ENCODE measurements at regions not wholly inside any gene's neighbourhood (a gene's known extent, or its start where the extent isn't known, plus 50 kb on each side); places are given as distances from the start of the nearest gene placed in this dataset.

GRCh38 chr4:95742872-95743271 lies 97.0 kb upstream of the PDHA2 start:
- Histone ChIP-seq H3K79me2 (ENCODE audit: insufficient read depth) (no peaks in the 10 kb centered on the region), H3K9me2 (no peaks in the 10 kb centered on the region), H3K4me3 (ENCODE audit: low read depth in 2 of 2, low read length in 1 of 2) (no peak overlapping the region), H3K9ac (no peak overlapping the region), H3K4me1 (ENCODE audit: control insufficient read depth in 1 of 2, insufficient read depth in 2 of 2, low read depth in 1 of 2, low read length in 1 of 2) (no peaks in the 10 kb centered on the region; a peak in 2 of 4 replicates), H3K27ac (ENCODE audit: low read depth in 2 of 2, low read length in 1 of 2) (no peak overlapping the region), H2AFZ (ENCODE audit: low read depth) (no peak overlapping the region), H3K27me3 (ENCODE audit: insufficient read depth) (no peaks in the 10 kb centered on the region), H4K20me1 (ENCODE audit: insufficient read depth) (no peaks in the 10 kb centered on the region), H3K9me3 (no peaks in the 10 kb centered on the region), H3F3A (replicated peaks; ENCODE audit: insufficient read depth) (no peaks in the 10 kb centered on the region), H3K4me2 (no peak overlapping the region), H3K36me3 (replicated peaks in 1 of 2; ENCODE audit: control insufficient read depth in 1 of 2, insufficient read depth in 2 of 2, low read length in 1 of 2) (no peaks in the 10 kb centered on the region)
- ChIA-PET CTCF (no interaction called here), POLR2A (no interaction called here)
- DNase-seq, result no peak
- TF ChIP-seq POLR2AphosphoS5 (IDR thresholded peaks at IDR 0.05; ENCODE audit: low read depth, low read length) (no peak), FOSL2 (IDR thresholded peaks at IDR 0.05; ENCODE audit: borderline replicate concordance, low read depth) (no peak), YY1 (IDR thresholded peaks at IDR 0.05; ENCODE audit: low read depth) (no peak), SMC3 (IDR thresholded peaks at IDR 0.05; ENCODE audit: low read depth, low read length) (no peak), PBX3 (IDR thresholded peaks at IDR 0.05) (no peak), EZH2phosphoT487 (IDR thresholded peaks at IDR 0.05; ENCODE audit: borderline replicate concordance, low read depth) (no peak), REST (IDR thresholded peaks at IDR 0.05; ENCODE audit: low read depth, low read length) (no peak), RXRA (IDR thresholded peaks at IDR 0.05; ENCODE audit: borderline replicate concordance, low read depth) (no peak), ELF1 (IDR thresholded peaks at IDR 0.05) (no peak), GATA2 (CRISPR knock-in tag; IDR thresholded peaks at IDR 0.05) (no peak), JUND (IDR thresholded peaks at IDR 0.05) (no peak), FOXM1 (IDR thresholded peaks at IDR 0.05; ENCODE audit: low read depth) (no peak), NRF1 (IDR thresholded peaks at IDR 0.05; ENCODE audit: low read depth, low read length) (no peak)

GRCh38 chr4:95742179-95742578 lies 97.7 kb upstream of the PDHA2 start:
- no peaks in the 10 kb centered on the region for H3K9me3 ChIP-seq
- no peak overlapping the region for H2AFZ ChIP-seq (ENCODE audit: low read depth)
- H3F3A ChIP-seq (replicated peaks; ENCODE audit: insufficient read depth), result no peaks in the 10 kb centered on the region
- no peak for DNase-seq
- no peaks in the 10 kb centered on the region for H3K27me3 ChIP-seq (ENCODE audit: insufficient read depth)
- H4K20me1 ChIP-seq (ENCODE audit: insufficient read depth), result no peaks in the 10 kb centered on the region
- no peak overlapping the region for H3K9ac ChIP-seq
- H3K4me2 ChIP-seq, result no peak overlapping the region
- H3K79me2 ChIP-seq (ENCODE audit: insufficient read depth), result no peaks in the 10 kb centered on the region
- no peaks in the 10 kb centered on the region; a peak in 2 of 4 replicates for H3K4me1 ChIP-seq (ENCODE audit: control insufficient read depth in 1 of 2, insufficient read depth in 2 of 2, low read depth in 1 of 2, low read length in 1 of 2)
- no peaks in the 10 kb centered on the region for H3K36me3 ChIP-seq (replicated peaks in 1 of 2; ENCODE audit: control insufficient read depth in 1 of 2, insufficient read depth in 2 of 2, low read length in 1 of 2)
- WGBS (ENCODE audit: low lambda C conversion rate), result 54% methylated on average over 1 of the region's 1 CpG
- no peak overlapping the region for H3K27ac ChIP-seq (ENCODE audit: low read depth in 2 of 2, low read length in 1 of 2)
- no peak overlapping the region for H3K4me3 ChIP-seq (ENCODE audit: low read depth in 2 of 2, low read length in 1 of 2)
- POLR2A ChIA-PET, result no interaction called here
- no peaks in the 10 kb centered on the region for H3K9me2 ChIP-seq
- CTCF ChIA-PET, result no interaction called here
- TF ChIP-seq MEF2A (IDR thresholded peaks at IDR 0.05; ENCODE audit: borderline replicate concordance, low read depth), result no peak
- no peak for TF ChIP-seq ELF1 (IDR thresholded peaks at IDR 0.05)
- TF ChIP-seq FOSL2 (IDR thresholded peaks at IDR 0.05; ENCODE audit: borderline replicate concordance, low read depth), result no peak
- no peak for TF ChIP-seq USF2 (IDR thresholded peaks at IDR 0.05; ENCODE audit: borderline replicate concordance, low read depth, low read length)
- no peak for TF ChIP-seq CHD2 (IDR thresholded peaks at IDR 0.05; ENCODE audit: low read length, partially characterized antibody)
- TF ChIP-seq JUND (IDR thresholded peaks at IDR 0.05), result no peak
- TF ChIP-seq EP300 (IDR thresholded peaks at IDR 0.05; ENCODE audit: borderline replicate concordance in 1 of 2, low read depth in 1 of 2, low read length in 1 of 2), result no peak
- no peak for TF ChIP-seq EZH2phosphoT487 (IDR thresholded peaks at IDR 0.05; ENCODE audit: borderline replicate concordance, low read depth)
- no peak for TF ChIP-seq SMC3 (IDR thresholded peaks at IDR 0.05; ENCODE audit: low read depth, low read length)
- TF ChIP-seq RCOR1 (IDR thresholded peaks at IDR 0.05; ENCODE audit: low read length), result no peak
- no peak for TF ChIP-seq ZBTB33 (IDR thresholded peaks at IDR 0.05; ENCODE audit: borderline replicate concordance, low read depth)
- TF ChIP-seq RXRA (IDR thresholded peaks at IDR 0.05; ENCODE audit: borderline replicate concordance, low read depth), result no peak
- TF ChIP-seq POLR2AphosphoS5 (IDR thresholded peaks at IDR 0.05; ENCODE audit: low read depth, low read length), result no peak
- TF ChIP-seq USF1 (IDR thresholded peaks at IDR 0.05; ENCODE audit: borderline replicate concordance, low read depth), result no peak
- no peak for TF ChIP-seq SIN3A (IDR thresholded peaks at IDR 0.05; ENCODE audit: borderline replicate concordance, low read depth, low read length)

Measured in SK-N-SH (cell line).